BE2C (cell line): ENCODE measurements at regions not wholly inside any gene's neighbourhood (a gene's known extent, or its start where the extent isn't known, plus 50 kb on each side); places are given as distances from the start of the nearest gene placed in this dataset.

ENCODE experiments used
- DNase-seq: peaks from one replicate; pipeline ENCODE4 v3.0.0-alpha.2; 2020
- H3K27me3 ChIP-seq: fragments of 250-450 bp; sonication (Bioruptor Pico); 2 replicates; pipeline ENCODE4 v1.5.1; 2020; ENCODE audit warnings: mild to moderate bottlenecking
- H3K36me3 ChIP-seq: fragments of 250-450 bp; sonication (Bioruptor Pico); 2 replicates; pipeline ENCODE4 v1.5.1; 2020; ENCODE audit warnings: mild to moderate bottlenecking
- H3K4me1 ChIP-seq: fragments of 250-450 bp; sonication (Bioruptor Pico); 2 replicates; pipeline ENCODE4 v1.5.1; 2020
- H3K4me3 ChIP-seq: 2 replicates; pipeline ENCODE4 v1.5.1; 2011; ENCODE audit warnings: low read depth, low read length
- H3K9me3 ChIP-seq: fragments of 250-450 bp; sonication (Bioruptor Pico); 2 replicates; pipeline ENCODE4 v1.5.1; 2020
- CTCF ChIP-seq: IDR thresholded peaks from 2 replicates; pipeline ENCODE4 v1.5.1; 2012; ENCODE audit warnings: mild to moderate bottlenecking, low read depth, low read length

GRCh38 chr13:21228738-21229137 lies 52.3 kb downstream of the MRPL57 start:
- Histone ChIP-seq H3K36me3 (no peaks in the 10 kb centered on the region), H3K4me1 (no peaks in the 10 kb centered on the region), H3K27me3 (no peaks in the 10 kb centered on the region), H3K4me3 (no peak overlapping the region), H3K9me3 (no peaks in the 10 kb centered on the region)
- no peak for TF ChIP-seq CTCF
- no peak for DNase-seq

GRCh38 chr13:21229241-21230024 lies 53.0 kb downstream of the MRPL57 start:
- Histone ChIP-seq H3K36me3 (no peaks in the 10 kb centered on the region), H3K4me1 (no peaks in the 10 kb centered on the region), H3K27me3 (no peaks in the 10 kb centered on the region; the same call in 1 of the 2 replicates), H3K4me3 (no peak overlapping the region), H3K9me3 (no peaks in the 10 kb centered on the region)
- no peak for DNase-seq
- no peak for TF ChIP-seq CTCF

- DNase-seq = no peak
- H3K27me3 ChIP-seq = peaks cover 6% of the 10 kb centered on the region
- no peaks in the 10 kb centered on the region for H3K36me3 ChIP-seq
- H3K4me1 ChIP-seq = no peaks in the 10 kb centered on the region
- H3K9me3 ChIP-seq = no peaks in the 10 kb centered on the region
- no peak overlapping the region for H3K4me3 ChIP-seq
- TF ChIP-seq CTCF = no peak
Measured at GRCh38 chr13:21230516-21230915, 54.1 kb downstream of the MRPL57 start.

- Histone ChIP-seq H3K36me3 (no peaks in the 10 kb centered on the region), H3K27me3 (peaks cover 6% of the 10 kb centered on the region), H3K4me3 (no peak overlapping the region), H3K4me1 (no peaks in the 10 kb centered on the region), H3K9me3 (no peaks in the 10 kb centered on the region)
- no peak for TF ChIP-seq CTCF
- DNase-seq = no peak
Measured at GRCh38 chr13:21231426-21231940, 55.0 kb downstream of the MRPL57 start.

GRCh38 chr13:21232196-21232595 lies 55.7 kb downstream of the MRPL57 start:
- TF ChIP-seq CTCF = no peak
- no peaks in the 10 kb centered on the region for H3K4me1 ChIP-seq
- H3K9me3 ChIP-seq = no peaks in the 10 kb centered on the region
- H3K27me3 ChIP-seq = peaks cover 6% of the 10 kb centered on the region
- H3K4me3 ChIP-seq = no peak overlapping the region
- DNase-seq = no peak
- H3K36me3 ChIP-seq = no peaks in the 10 kb centered on the region

GRCh38 chr13:21232599-21232998 lies 56.1 kb downstream of the MRPL57 start:
- H3K27me3 ChIP-seq = peaks cover 6% of the 10 kb centered on the region
- H3K36me3 ChIP-seq = no peaks in the 10 kb centered on the region
- no peak overlapping the region for H3K4me3 ChIP-seq
- no peaks in the 10 kb centered on the region for H3K4me1 ChIP-seq
- H3K9me3 ChIP-seq = no peaks in the 10 kb centered on the region
- no peak for TF ChIP-seq CTCF
- no peak for DNase-seq
